NCI-H82 treated with DMSO at 0.1 percent for 48 hours (cell line): ENCODE measurements at regions not wholly inside any gene's neighbourhood (a gene's known extent, or its start where the extent isn't known, plus 50 kb on each side); places are given as distances from the start of the nearest gene placed in this dataset.

Experiments
- DNase-seq: peaks from one replicate; lab custom pipeline; 2025; ENCODE audit not compliant: unreplicated experiment; lab: John Stamatoyannopoulos, UW

- no peak for DNase-seq
These were observed 191.3 kb upstream of the ADARB2 start for GRCh38 chr10:1928606-1929005.

- no peak for DNase-seq
These were observed 186.7 kb upstream of the ADARB2 start for GRCh38 chr10:1923998-1924397.

GRCh38 chr10:1923586-1923985 is 186.3 kb upstream of the ADARB2 start:
- DNase-seq = no peak

GRCh38 chr10:1920941-1921340 is 183.6 kb upstream of the ADARB2 start:
- DNase-seq = no peak

GRCh38 chr10:1920127-1920526 is 182.8 kb upstream of the ADARB2 start:
- no peak for DNase-seq

GRCh38 chr10:1911771-1912170 is 174.4 kb upstream of the ADARB2 start:
- no peak for DNase-seq

- no peak for DNase-seq
These were observed 166.7 kb upstream of the ADARB2 start for GRCh38 chr10:1903982-1904381.

GRCh38 chr10:1896153-1896552 is 158.8 kb upstream of the ADARB2 start:
- no peak for DNase-seq

GRCh38 chr10:1895691-1896090 is 158.4 kb upstream of the ADARB2 start:
- DNase-seq = no peak

GRCh38 chr10:1894912-1895311 is 157.6 kb upstream of the ADARB2 start:
- no peak for DNase-seq

- DNase-seq = no peak
These were observed 156.6 kb upstream of the ADARB2 start for GRCh38 chr10:1893941-1894340.

GRCh38 chr10:1886039-1886438 is 148.7 kb upstream of the ADARB2 start:
- no peak for DNase-seq

- DNase-seq = no peak
These were observed 145.4 kb upstream of the ADARB2 start for GRCh38 chr10:1882728-1883127.

- DNase-seq = no peak
These were observed 144.9 kb upstream of the ADARB2 start for GRCh38 chr10:1882180-1882579.

- DNase-seq = no peak
These were observed 144.3 kb upstream of the ADARB2 start for GRCh38 chr10:1881636-1882035.

GRCh38 chr10:1874533-1874932 is 137.2 kb upstream of the ADARB2 start:
- DNase-seq = no peak

- no peak for DNase-seq
These were observed 136.5 kb upstream of the ADARB2 start for GRCh38 chr10:1873661-1874315.

- no peak for DNase-seq
These were observed 134.9 kb upstream of the ADARB2 start for GRCh38 chr10:1872151-1872726.

GRCh38 chr10:1870491-1870890 is 133.2 kb upstream of the ADARB2 start:
- no peak for DNase-seq

- DNase-seq = no peak
These were observed 132.5 kb upstream of the ADARB2 start for GRCh38 chr10:1869861-1870260.

- DNase-seq = no peak
These were observed 123.0 kb upstream of the ADARB2 start for GRCh38 chr10:1860351-1860750.

GRCh38 chr10:1858547-1858946 is 121.2 kb upstream of the ADARB2 start:
- DNase-seq = no peak

GRCh38 chr10:1858048-1858447 is 120.7 kb upstream of the ADARB2 start:
- DNase-seq = no peak
